DOHH2 (cell line): ENCODE measurements at regions not wholly inside any gene's neighbourhood (a gene's known extent, or its start where the extent isn't known, plus 50 kb on each side); places are given as distances from the start of the nearest gene placed in this dataset.

Experiments
- H3F3A ChIP-seq: fragments of 200-600 bp; sonication (generic), shearing (Covaris generic); 2 replicates; pipeline ENCODE4 v1.6.0; 2016; ENCODE audit warnings: antibody characterized with exemption, mild to moderate bottlenecking; ENCODE audit not compliant: control insufficient read depth, insufficient read depth
- H3K27ac ChIP-seq: fragments of 200-600 bp; sonication (generic); 2 replicates; pipeline ENCODE4 v1.5.1; 2014; ENCODE audit warnings: low read depth, mild to moderate bottlenecking, low read length, moderate library complexity
- H3K27me3 ChIP-seq: fragments of 200-600 bp; sonication (generic); 2 replicates; pipeline ENCODE4 v1.6.1; 2014; ENCODE audit warnings: mild to moderate bottlenecking, low read length, mixed read lengths; ENCODE audit not compliant: control insufficient read depth
- H3K36me3 ChIP-seq: fragments of 200-600 bp; sonication (generic); 2 replicates; pipeline ENCODE4 v1.6.1; 2014; ENCODE audit warnings: mild to moderate bottlenecking, low read length, moderate library complexity, mixed read lengths; ENCODE audit not compliant: control insufficient read depth
- H3K4me1 ChIP-seq: fragments of 200-600 bp; sonication (generic); 2 replicates; pipeline ENCODE4 v1.6.1; 2014; ENCODE audit warnings: mild to moderate bottlenecking, low read length, mixed read lengths; ENCODE audit not compliant: control insufficient read depth
- H3K4me2 ChIP-seq: fragments of 200-600 bp; sonication (generic); 2 replicates; pipeline ENCODE4 v1.6.0; 2014; ENCODE audit warnings: mild to moderate bottlenecking, low read length, moderate library complexity
- H3K4me3 ChIP-seq: fragments of 200-600 bp; sonication (generic); 2 replicates; pipeline ENCODE4 v1.5.1; 2014; ENCODE audit warnings: mild to moderate bottlenecking, low read length, mixed read lengths
- H3K79me2 ChIP-seq: fragments of 200-600 bp; sonication (generic); 2 replicates; pipeline ENCODE4 v1.6.1; 2014; ENCODE audit warnings: mild to moderate bottlenecking, low read length, mixed read lengths; ENCODE audit not compliant: control insufficient read depth
- H3K9me2 ChIP-seq: fragments of 200-600 bp; sonication (generic); replicated peaks from 2 replicates; pipeline ENCODE4 v1.6.1; 2014; ENCODE audit warnings: mild to moderate bottlenecking, low read length, mixed read lengths; ENCODE audit not compliant: control insufficient read depth
- H3K9me3 ChIP-seq: fragments of 200-600 bp; sonication (generic); 2 replicates; pipeline ENCODE4 v1.6.1; 2014; ENCODE audit warnings: antibody characterized with exemption, low read length, mixed read lengths; ENCODE audit not compliant: control insufficient read depth, insufficient read depth
- H4K20me1 ChIP-seq: fragments of 200-600 bp; sonication (generic); 2 replicates; pipeline ENCODE4 v1.6.0; 2014; ENCODE audit warnings: low read depth, mild to moderate bottlenecking, antibody characterized with exemption, low read length, moderate library complexity; ENCODE audit not compliant: control insufficient read depth, insufficient read depth
- EZH2phosphoT487 ChIP-seq: fragments of 200-600 bp; sonication (generic); IDR thresholded peaks from 2 replicates; pipeline ENCODE4 v1.6.1; 2017; ENCODE audit warnings: borderline replicate concordance, mild to moderate bottlenecking, antibody characterized with exemption, low read length, moderate library complexity, mixed read lengths
- TF ChIP-seq, protein P1 (sequence below): fragments of 200-600 bp; sonication (generic); IDR thresholded peaks from one replicate; pipeline ENCODE4 v1.5.1; 2014; ENCODE audit warnings: antibody characterized with exemption, mild to moderate bottlenecking, low read depth, low read length; ENCODE audit not compliant: poor library complexity, severe bottlenecking

DNA sequence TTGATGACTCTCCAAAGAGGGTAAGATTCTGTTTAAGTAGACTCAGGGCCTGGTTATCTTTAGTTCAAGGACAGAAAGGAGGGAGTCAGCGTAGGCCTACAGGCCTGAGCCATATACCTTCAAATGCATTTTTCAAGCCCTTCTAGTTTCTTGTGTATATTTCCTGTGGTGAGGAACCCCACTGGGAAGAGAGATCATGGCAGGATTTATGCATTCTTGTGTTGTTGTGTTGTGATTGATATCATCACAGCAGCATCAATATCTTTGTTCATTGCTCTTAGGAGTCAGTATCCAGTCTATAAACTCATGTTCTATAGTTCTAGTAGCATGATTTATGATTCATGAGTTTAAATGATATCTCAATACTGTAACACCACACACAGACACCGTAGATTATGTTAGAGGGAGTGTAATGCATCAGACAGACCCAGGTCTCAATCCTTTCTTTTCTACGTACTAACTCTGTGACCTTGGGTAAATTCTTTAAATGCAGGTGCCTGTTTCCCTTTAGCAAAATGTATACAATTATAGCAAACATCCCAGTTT lies 427.5 kb downstream of the PDCD6IP start:
- Histone ChIP-seq H3K36me3 (no peaks in the 10 kb centered on the region), H3K4me2 (no peak overlapping the region)

DNA sequence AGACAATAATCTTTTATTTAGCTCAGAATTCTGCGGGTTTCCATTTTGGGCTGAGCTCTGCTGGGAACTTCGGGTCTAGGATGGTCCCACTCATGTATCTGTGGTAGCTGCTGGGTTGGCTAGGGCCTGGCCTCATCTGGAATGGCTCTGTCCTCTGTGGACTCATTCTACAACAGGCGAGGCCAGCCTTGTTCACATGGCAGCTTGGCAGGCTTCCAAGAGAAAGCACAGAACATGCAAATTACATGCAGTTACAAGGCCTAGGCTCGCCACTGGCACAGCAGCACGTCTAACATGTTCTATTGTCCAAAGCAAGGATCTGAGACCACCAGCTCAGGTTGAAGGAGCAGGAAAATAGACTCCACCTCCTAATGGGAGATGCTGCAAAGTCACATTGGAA lies 431.4 kb downstream of the PDCD6IP start:
- peaks cover 5% of the 10 kb centered on the region for H3K4me1 ChIP-seq
- no peaks in the 10 kb centered on the region for H3K9me3 ChIP-seq
- no peaks in the 10 kb centered on the region; the same call in 1 of the 2 replicates for H3F3A ChIP-seq
- no peaks in the 10 kb centered on the region for H3K79me2 ChIP-seq
- H3K9me2 ChIP-seq: no peaks in the 10 kb centered on the region
- TF ChIP-seq EZH2phosphoT487: no peak
- TF ChIP-seq, protein P1, sequence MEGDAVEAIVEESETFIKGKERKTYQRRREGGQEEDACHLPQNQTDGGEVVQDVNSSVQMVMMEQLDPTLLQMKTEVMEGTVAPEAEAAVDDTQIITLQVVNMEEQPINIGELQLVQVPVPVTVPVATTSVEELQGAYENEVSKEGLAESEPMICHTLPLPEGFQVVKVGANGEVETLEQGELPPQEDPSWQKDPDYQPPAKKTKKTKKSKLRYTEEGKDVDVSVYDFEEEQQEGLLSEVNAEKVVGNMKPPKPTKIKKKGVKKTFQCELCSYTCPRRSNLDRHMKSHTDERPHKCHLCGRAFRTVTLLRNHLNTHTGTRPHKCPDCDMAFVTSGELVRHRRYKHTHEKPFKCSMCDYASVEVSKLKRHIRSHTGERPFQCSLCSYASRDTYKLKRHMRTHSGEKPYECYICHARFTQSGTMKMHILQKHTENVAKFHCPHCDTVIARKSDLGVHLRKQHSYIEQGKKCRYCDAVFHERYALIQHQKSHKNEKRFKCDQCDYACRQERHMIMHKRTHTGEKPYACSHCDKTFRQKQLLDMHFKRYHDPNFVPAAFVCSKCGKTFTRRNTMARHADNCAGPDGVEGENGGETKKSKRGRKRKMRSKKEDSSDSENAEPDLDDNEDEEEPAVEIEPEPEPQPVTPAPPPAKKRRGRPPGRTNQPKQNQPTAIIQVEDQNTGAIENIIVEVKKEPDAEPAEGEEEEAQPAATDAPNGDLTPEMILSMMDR: no peak
- no peak overlapping the region for H3K4me2 ChIP-seq
- no peak overlapping the region for H3K27ac ChIP-seq
- H3K4me3 ChIP-seq: no peak overlapping the region
- no peaks in the 10 kb centered on the region for H4K20me1 ChIP-seq
- H3K27me3 ChIP-seq: no peaks in the 10 kb centered on the region
- no peaks in the 10 kb centered on the region for H3K36me3 ChIP-seq

More for the DNA sequence above, 427.5 kb downstream of the PDCD6IP start:
- Histone ChIP-seq H3K27me3 (no peaks in the 10 kb centered on the region), H3K79me2 (no peaks in the 10 kb centered on the region), H3K4me1 (peaks cover 8% of the 10 kb centered on the region), H3K27ac (no peak overlapping the region), H3K4me3 (no peak overlapping the region), H3F3A (no peaks in the 10 kb centered on the region; the same call in 1 of the 2 replicates), H4K20me1 (no peaks in the 10 kb centered on the region), H3K9me3 (no peaks in the 10 kb centered on the region), H3K9me2 (no peaks in the 10 kb centered on the region)
- TF ChIP-seq, protein P1: no peak
- no peak for TF ChIP-seq EZH2phosphoT487

DNA sequence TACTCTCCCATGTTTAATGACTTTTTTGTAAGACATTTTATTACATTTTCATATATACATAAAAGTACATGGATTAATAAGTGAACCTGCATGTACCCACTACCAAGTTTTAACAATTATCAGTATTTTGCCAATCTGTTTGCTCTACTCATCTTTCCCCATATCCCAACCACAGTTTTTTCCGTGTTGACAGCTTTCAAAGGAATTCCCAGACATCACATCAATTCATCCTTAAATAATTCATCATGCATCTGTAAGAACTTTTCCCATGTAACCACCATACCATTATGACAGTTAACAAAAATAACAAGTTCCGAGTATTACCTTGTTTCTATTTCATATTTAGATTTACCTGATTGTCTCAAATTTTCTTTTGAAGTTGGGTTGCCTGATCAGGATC lies 436.7 kb downstream of the PDCD6IP start:
- Histone ChIP-seq H3K4me2 (no peak overlapping the region), H3K27me3 (no peaks in the 10 kb centered on the region), H3K36me3 (no peaks in the 10 kb centered on the region), H3K79me2 (no peaks in the 10 kb centered on the region), H3K4me1 (peaks cover under 1% of the 10 kb centered on the region), H3K9me3 (no peaks in the 10 kb centered on the region), H4K20me1 (no peaks in the 10 kb centered on the region), H3F3A (no peaks in the 10 kb centered on the region), H3K4me3 (no peak overlapping the region), H3K9me2 (no peaks in the 10 kb centered on the region), H3K27ac (no peak overlapping the region)
- TF ChIP-seq, protein P1: no peak
- no peak for TF ChIP-seq EZH2phosphoT487
